GM18519 (cell line): ENCODE measurements at regions not wholly inside any gene's neighbourhood (a gene's known extent, or its start where the extent isn't known, plus 50 kb on each side); places are given as distances from the start of the nearest gene placed in this dataset.
"Not testable (repeated sequence)": the region's sequence is repeated elsewhere in the genome, so short reads cannot be mapped to it uniquely, and the experiment has no call there.

Source experiments
- ATAC-seq: cut with Tn5 transposase; IDR thresholded peaks from one replicate; pipeline ENCODE4 v1.9.1; 2021; ENCODE audit warnings: mild to moderate bottlenecking, moderate library complexity; ENCODE audit not compliant: unreplicated experiment, low FRiP score

DNA sequence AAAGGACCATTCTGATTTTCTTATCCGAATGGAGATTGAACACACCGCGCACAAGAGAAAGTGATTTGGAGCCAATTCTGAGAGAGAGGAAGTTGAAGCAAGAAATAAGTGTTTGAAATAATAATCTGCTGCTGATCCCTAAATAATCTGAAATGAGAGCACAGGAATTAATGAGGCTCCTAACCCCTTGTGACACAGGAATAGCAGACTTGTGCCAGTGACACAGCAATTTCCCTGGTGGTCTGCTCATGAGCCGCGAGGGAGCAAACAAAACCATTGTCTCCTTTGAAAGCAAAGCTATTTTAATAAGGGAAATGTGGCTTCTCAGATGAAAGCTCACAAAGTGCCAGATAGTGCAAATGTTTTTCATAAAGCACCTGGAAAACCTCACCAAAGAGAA, 936.1 kb upstream of the WWC1 start:
- no peak for ATAC-seq

DNA sequence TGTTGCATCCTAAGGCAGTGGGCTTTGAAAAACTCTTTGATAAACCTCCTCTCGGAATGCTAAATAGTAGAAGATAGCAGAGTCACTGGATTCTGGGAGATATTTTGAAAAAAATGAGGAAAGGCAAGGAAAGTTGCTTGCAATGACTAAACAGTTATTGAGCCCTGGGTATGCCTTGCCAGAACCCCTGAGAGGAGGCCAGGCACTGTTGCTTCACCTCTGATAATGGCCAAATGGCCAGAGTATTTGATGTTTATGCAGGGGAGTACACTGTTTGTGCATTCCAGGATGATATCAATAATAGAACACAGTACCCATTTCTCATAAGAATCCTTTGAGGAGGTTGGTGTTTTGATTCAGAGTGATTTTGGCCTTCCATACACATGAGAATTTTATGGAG, 935.1 kb upstream of the WWC1 start:
- ATAC-seq = no peak

DNA sequence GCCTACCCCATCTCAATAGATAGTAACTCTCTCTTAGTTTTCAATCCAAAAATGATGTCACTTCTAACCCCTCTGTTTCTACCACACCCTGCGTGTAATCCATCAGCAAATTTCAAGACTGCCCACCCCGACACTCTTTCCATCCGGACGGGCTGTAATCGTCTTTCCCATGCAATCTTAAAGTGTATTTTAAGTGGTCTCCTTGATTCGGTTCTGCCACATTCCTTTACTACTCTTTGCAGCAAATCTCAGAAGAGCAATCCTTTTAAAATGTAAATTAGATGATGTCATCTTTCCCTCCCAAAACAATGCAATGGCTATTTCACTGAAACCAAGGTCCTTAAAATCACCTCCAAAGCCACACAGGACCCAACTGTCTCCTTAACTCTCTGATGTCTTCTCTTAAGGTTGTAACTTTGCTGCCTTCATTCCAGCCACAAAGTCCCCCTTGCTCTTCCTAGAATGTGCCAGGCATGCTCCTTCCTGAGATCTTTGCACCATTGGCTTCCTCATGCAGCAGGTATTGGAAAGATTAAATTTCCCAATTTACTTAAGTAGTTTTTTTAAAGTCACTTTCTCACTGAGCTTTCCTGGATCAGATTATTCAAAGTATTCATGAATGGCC, 932.5 kb upstream of the WWC1 start:
- no peak for ATAC-seq

DNA sequence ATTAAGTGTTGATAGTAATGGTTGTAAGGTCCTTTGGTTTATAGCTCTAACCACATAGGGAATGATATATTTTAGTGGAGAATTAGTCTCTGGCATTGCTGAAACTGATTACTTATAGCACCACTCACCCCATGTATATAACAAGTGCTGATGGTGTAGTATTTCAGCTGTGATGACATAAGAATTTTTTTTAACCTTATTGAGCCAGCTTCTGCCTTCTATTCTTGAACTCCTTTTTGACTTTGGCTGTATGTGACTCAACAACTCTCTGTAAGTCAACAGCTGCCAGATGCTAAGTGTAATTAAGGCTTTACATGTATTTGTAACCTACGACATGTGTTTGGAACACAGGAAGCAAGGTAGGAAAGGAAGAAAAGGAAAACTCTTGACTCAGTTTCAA, 929.6 kb upstream of the WWC1 start:
- no peak for ATAC-seq

DNA sequence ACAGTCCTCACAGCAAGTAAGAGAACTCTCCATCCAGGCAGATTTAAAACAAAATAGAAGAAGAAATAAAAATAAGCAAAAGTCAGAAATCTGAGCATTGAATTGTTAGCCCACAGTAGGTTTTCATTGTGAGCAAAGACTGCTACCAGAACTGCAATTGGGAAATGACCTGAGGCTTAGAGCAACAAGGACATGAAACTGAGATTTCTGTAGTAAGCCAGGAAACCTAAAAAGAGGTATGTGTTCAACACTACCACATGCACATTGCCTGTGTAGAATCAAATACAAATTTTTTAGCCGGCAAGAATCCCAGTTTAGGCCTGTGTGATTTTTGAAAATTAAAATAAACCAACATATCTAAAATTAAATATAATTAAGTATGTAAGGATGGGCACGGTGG, 928.4 kb upstream of the WWC1 start:
- ATAC-seq = no peak

DNA sequence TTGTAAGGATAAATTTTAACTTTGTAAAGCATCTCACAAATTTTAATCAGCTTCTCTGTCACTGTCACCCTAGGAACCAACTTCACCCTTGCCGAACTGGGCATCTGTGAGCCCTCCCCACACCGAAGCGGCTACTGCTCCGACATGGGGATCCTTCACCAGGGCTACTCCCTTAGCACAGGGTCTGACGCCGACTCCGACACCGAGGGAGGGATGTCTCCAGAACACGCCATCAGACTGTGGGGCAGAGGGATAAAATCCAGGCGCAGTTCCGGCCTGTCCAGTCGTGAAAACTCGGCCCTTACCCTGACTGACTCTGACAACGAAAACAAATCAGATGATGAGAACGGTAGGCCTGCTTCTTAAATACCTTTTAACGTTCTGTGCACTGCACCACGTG, 916.3 kb upstream of the WWC1 start:
- ATAC-seq = no peak

DNA sequence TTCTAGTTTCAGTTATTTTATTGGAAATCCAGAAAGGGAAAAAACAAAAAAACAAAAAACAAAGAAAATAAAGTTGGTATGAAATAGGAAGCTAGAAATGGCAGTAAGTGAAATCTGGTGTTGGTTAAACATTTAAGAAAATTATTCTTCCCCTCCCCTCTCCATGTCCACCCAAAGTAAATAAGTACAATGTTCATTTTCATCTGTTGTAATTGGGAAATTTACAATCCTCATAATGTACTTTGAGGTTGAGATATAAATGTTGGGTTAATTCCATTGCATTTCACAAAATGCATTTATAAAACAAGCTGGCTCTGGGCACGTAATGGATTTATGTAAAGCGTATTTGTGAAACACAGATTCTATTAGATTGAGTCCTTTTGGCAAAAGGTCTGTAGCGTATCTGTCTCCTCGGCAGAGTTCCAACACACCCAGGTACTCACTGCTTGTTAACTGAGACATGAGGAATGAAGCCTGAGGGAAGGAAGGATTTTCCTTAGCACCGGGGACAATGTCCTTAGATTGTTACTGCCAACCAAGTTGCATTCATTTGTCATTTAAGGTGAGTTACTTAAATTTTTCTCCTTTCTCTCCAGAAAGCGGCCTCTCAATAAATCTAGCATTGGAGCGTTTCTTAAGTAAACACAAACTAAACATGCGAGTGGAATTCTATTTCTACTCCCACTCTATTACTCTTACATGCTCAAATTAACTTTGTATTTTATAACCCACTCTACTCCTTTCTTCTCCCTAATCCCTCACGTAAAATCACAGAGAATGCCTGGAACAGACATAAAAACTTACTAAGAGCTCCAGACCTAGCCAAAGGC, 912.3 kb upstream of the WWC1 start:
- ATAC-seq = no peak

DNA sequence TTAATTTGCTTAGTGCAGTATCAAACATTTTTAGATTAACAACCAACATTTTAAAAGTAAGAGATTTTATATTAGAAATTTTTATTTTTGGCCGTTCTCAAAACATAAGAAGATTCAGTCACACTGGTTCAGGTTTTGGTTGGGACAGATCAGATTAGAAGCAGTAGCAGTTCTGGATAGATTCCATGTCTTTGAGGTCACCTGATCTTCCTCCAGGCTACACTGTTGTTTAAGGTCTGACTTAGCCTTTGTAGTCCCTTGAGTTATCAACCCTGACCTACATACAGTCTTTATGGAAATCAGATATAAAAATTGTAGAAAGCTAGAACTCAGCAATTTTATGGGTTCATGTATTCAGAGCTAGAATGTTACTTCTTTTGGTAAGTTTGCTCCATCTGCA, 910.0 kb upstream of the WWC1 start:
- ATAC-seq = no peak

DNA sequence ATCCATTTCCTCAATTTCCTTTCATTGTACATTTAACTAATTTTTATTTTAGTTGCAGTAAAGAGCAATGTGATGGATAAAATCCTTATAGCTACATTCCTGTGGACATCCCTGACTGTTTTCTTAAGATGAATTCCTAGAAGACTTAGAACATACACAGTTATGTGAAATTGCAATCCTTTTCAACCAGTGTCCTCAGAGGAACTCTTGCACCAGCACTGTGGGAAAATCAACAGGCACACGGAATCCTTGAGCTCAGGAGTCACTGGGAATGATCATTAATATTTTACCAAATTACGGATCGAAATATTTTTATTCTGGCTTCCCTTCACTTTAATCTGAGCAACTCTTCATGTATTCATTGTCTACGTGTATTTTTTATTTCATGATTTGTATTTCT, 901.9 kb upstream of the WWC1 start:
- no peak for ATAC-seq

DNA sequence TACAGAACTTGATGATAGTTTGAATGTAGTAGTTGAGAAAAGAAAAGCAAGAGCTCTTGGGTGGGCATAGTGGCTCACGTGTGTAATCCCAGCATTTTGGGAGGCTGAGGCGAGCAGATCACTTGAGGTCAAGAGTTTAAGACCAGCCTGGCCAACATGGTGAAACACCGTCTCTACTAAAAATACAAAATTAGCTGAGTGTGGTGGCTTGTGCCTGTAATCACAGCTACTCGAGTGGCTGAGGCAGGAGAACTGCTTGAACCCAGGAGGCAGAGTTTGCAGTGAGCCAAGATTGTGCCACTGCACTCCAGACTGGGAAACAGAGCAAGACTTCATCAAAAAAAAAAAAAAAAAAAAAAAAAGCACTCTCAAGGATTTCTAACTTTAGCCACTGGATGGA, 900.2 kb upstream of the WWC1 start:
- not testable (repeated sequence) for ATAC-seq

DNA sequence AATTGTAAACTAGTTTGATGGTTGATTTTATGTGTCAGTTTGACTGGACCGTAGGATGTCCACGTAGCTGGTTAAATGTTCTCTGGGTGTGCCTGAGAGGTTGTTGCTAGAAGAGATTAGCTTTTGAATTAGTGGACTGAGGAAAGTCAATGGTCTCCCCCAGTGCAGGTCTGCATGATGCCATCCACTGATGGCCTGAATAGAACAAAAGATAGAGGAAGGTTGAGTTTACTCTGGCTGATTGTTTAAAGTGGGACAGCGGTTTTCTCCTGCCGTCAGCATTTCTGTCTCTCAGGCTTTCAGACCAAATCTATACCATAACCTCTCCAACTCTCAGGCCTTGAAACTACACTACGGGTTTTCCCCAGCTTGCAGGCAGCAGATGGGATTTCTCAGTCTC, 899.2 kb upstream of the WWC1 start:
- ATAC-seq = no peak

DNA sequence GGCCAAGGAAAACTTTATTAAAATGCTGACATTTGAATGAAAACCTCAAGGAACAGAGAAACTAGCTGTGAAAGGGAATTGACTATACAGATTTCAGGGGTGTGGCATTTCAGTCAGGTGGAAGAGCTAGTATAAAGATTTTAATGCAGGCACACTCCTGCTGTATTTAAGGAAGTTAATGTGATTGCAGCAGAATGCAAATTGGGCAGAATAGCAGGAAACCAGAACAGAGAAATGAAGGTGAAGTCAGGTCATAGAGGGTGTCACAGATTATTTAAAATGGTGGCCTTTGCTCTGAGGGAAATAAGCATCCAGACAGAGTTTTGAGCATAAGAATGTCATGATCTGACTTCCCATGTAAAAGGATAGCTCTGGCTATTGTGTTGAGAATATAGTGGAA, 898.1 kb upstream of the WWC1 start:
- no peak for ATAC-seq

DNA sequence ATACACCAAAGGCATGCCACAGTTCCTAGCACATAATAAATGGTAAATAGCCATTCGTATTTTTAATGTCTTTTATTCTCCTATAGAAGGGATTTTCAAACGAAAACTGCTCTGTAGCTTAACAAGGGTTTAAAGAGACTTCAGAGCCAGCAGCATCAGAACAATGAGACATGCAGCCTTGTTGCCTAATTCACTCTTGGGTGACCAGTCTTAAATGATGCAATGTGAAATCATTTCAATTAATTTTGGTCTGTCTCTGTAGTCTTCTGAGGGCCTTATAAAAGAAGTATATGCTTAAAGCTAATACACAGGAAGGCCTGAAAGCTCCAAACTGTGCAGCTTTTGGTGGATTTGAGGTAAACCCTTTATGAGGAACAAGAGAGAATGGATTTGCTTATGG, 888.8 kb upstream of the WWC1 start:
- ATAC-seq = no peak

DNA sequence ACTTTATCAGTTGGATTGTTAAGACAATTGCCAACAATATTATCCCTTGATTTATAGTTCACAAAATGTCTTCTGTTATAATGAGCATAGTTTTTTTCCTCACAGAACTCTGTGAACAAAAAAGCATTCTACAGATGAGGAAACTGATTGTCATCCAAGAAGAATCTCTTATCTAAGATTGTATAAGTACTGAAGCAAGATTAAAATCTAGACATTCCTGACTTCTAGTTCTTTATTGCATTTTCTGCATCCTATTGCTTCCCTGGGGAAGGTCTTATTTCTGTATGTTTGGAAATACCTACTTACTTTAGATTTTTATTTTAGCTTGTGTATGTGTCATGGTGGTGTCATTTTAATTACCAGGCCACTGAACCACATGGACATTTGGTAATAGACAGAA, 884.9 kb upstream of the WWC1 start:
- no peak for ATAC-seq

DNA sequence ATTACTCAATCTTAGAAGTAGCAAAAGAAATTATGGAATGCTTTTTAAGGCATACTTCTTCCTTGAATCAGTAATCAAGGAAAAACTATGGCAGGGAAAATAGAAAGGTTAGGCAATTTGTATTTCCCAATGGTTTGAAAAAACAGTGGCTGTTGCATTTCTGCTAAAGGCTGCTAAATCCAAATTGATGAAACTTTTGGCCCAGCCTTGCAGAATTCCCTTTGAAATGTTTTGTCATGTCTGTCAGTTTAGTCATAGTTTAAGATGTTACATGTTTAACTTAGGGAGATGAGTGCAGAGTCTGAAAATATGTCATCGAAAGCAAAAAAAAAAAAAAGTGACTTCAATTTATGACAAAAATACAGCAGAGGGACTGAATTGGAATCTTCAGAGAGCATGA, 878.9 kb upstream of the WWC1 start:
- ATAC-seq = no peak

DNA sequence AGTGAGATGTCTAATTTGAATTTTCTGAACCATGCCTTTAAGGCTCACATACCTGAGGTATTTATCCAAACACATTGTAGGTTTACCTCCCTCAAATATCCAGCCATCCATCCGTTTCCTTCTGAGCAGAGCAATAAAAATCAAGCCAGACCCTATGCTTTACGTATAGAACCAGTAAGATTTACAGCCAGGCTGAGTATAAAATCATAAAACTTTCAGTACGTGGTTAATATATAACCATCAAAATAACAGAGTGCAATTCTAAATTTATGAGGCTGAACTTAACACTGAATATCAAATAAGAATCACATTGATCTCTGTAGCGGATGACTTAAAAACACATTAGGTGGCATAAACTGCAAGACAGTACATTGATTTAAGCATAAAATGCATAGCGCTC, 877.9 kb upstream of the WWC1 start:
- ATAC-seq = no peak

DNA sequence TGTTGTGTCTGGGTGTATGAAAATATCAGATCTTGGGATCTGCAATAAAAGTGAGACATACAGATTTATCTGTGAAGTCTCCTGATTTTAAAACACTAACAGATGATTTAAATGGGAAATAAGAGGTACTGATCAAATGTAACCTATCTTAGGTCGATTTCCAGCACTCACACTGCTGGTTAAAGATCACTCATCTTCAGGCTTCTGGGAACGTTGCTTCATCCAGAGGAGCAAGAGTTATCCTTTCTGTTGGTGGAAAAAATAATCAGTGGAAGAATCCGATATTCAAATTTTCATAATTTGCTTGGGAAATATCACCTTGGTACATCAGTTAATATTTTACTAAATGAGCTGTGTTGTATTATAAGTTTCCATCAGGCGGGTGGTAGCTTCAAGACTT, 876.8 kb upstream of the WWC1 start:
- no peak for ATAC-seq

DNA sequence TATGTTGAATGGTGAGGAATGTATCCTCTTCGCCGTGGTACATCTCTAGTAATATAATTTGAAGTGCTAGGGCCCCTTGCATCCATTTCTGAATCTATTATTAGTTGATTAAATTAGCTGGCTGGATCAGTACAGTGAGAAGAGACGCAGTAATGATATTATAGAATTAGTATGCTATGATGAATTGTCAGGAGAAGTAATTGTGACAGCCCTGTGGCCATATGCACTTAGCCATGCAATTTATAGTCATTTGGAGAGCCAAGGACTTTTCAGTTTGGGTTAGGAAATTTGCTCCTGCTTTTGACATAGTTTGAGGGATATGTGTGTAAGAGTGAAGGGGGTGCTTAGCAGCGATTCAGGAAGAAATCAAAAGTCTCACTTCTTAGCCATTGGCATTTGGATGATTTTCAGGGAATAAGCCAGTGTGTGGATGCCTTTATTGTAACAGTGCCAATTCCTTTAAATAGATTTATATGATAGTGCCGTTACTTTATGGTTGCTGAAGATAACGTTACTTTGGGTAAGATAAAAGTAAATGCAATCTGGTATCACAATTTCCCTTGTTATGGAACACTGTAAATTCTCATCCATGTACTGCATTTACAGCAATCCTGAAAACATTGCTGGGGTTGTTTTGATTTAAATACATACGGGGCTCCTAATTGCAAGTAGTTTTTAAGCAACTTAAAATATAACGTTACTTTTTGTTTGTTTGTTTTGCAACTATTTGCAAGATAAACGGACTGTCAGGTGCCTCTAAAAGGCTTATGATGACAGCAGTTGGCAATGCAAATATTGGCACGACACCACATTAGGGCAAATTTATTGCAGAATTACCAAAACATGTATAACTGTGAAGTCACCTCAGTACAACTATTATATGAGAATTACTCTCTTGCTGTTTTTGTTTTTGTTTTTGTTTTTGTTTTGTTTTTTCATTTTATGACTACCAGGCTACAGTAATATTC, 875.4 kb upstream of the WWC1 start:
- ATAC-seq = no peak

DNA sequence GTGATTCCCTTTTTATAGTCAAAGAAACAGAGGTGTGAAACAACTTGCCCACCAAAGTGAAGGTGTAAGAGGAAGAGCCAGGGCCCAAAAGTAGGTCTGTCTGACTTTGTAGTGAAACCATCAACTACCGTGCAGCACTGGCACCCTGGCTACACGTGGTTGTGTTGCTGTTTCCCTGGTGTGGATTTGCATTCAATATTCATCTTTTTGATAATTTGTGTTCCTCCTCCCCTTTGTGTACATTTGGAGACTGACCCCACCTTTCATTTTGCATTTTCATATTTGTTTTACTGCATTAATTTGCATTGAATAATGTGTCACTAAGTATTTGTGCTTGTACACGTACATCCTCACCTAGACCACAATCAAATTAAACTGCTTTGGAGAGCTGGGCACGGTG, 873.8 kb upstream of the WWC1 start:
- ATAC-seq = no peak

DNA sequence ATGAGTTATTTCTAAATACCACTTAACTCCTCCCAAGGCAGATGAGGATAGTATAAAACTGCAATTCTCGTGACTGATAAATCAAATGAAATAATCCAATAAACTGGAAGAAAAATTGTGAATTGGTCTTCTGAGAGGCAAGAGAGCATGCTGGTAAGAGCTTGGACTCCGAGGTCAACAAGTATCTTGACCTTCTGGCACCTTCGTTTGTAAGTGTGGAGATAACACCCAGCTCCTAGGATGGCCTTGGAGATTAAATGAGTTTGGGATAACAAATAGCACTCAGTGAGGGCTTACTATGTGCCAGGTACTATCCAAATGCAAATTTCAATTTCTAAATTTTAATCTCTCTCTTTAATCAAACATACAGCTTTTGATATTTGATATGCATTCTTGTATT, 866.3 kb upstream of the WWC1 start:
- no peak for ATAC-seq

DNA sequence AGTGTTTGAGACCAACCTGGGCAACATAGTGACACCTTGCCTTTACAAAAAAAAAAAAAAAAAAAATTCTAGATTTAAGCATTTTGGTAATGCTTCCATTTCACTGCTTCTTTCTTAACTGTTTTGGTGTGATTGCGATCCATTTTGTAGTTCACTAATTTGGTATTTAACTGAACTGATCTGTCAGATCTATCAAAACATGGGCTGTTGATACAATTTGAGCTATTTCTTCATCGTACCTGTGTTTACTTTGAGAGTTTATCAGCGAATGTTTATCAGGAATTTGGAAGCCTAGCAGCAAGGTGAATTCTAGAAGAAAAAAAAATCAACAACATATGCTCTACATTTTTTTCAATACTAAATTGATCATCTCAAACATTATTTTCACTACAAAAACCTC, 864.9 kb upstream of the WWC1 start:
- no peak for ATAC-seq
